Panc1 (cell line): ENCODE measurements at regions not wholly inside any gene's neighbourhood (a gene's known extent, or its start where the extent isn't known, plus 50 kb on each side); places are given as distances from the start of the nearest gene placed in this dataset.

Source experiments
- ATAC-seq: fragments of 200-7000 bp; cut with Tn5 transposase; 2 replicates; pipeline ENCODE4 v1.9.1; 2020; ENCODE audit warnings: mild to moderate bottlenecking, moderate library complexity
- BruUV-seq: library from RNA; stranded (reverse); fragments of 400-500 nt; replicated peaks from 2 replicates; lab custom pipeline; 2021; lab: Mats Ljungman, UMichigan
- CTCF ChIA-PET: fragments of 300-600 bp; sonication (Branson Sonifier 250); formaldehyde crosslinking; loops from one replicate; lab custom pipeline; 2022; ENCODE audit warnings: antibody characterized with exemption; lab: Charles Lee
- POLR2A ChIA-PET: fragments of 300-600 bp; sonication (Branson Sonifier 250); formaldehyde crosslinking; loops from one replicate; lab custom pipeline; 2022; ENCODE audit warnings: antibody characterized with exemption; lab: Charles Lee
- DNase-seq: peaks from one replicate; pipeline ENCODE4 v3.0.0-alpha.2; 2010; ENCODE audit warnings: low read depth, low spot score
- H3K27ac ChIP-seq: 2 replicates; pipeline ENCODE4 v1.5.1; 2011; ENCODE audit warnings: mild to moderate bottlenecking, low read length, inconsistent platforms
- H3K27me3 ChIP-seq: fragments of 200-500 bp; sonication (Bioruptor generic); 2 replicates; pipeline ENCODE4 v1.6.0; 2014; ENCODE audit warnings: low read length, inconsistent platforms; ENCODE audit not compliant: control insufficient read depth, insufficient read depth
- H3K36me3 ChIP-seq: fragments of 200-500 bp; sonication (Bioruptor generic); 2 replicates; pipeline ENCODE4 v1.5.1; 2014; ENCODE audit warnings: inconsistent platforms, mild to moderate bottlenecking, low read length, moderate library complexity; ENCODE audit not compliant: control insufficient read depth, insufficient read depth
- H3K4me1 ChIP-seq: 2 replicates; pipeline ENCODE4 v1.5.1; 2011; ENCODE audit warnings: inconsistent platforms, mild to moderate bottlenecking, low read length, moderate library complexity; ENCODE audit not compliant: control insufficient read depth, insufficient read depth
- H3K4me3 ChIP-seq, 2 experiments: 2 replicates each; pipeline ENCODE4 v1.5.1; 2011 to 2012; ENCODE audit warnings: low read depth in 2 of 2, low read length in 2 of 2, mild to moderate bottlenecking in 2 of 2, inconsistent platforms in 1 of 2, moderate library complexity in 1 of 2
- H3K9me3 ChIP-seq: fragments of 200-500 bp; sonication (Bioruptor generic); 2 replicates; pipeline ENCODE4 v1.5.1; 2014; ENCODE audit warnings: low read depth, mild to moderate bottlenecking, inconsistent platforms, low read length, moderate library complexity; ENCODE audit not compliant: control insufficient read depth, insufficient read depth
- CTCF ChIP-seq: fragments of 450-650 bp; IDR thresholded peaks from 2 replicates; pipeline ENCODE4 v1.5.1; 2017; ENCODE audit warnings: mild to moderate bottlenecking
- POLR2AphosphoS5 ChIP-seq: IDR thresholded peaks from 2 replicates; pipeline ENCODE4 v1.6.1; 2012; ENCODE audit warnings: mild to moderate bottlenecking, low read depth, low read length, moderate library complexity
- REST ChIP-seq, 2 experiments: IDR thresholded peaks; 2 replicates each; pipeline ENCODE4 v1.6.1; 2011 to 2012; ENCODE audit warnings: low read depth in 2 of 2, control low read depth in 1 of 2, low read length in 1 of 2, mild to moderate bottlenecking in 1 of 2, moderate library complexity in 1 of 2; ENCODE audit not compliant: insufficient read depth in 1 of 2
- SIN3A ChIP-seq: IDR thresholded peaks from 2 replicates; pipeline ENCODE4 v1.6.1; 2012; ENCODE audit warnings: low read depth, mild to moderate bottlenecking, low read length, moderate library complexity, borderline replicate concordance; ENCODE audit not compliant: insufficient read depth
- TCF7L2 ChIP-seq: IDR thresholded peaks from 2 replicates; pipeline ENCODE4 v1.6.1; 2011; ENCODE audit warnings: mild to moderate bottlenecking, low read depth, low read length, inconsistent platforms
- in situ Hi-C: cut with HindIII; loops from 2 replicates; pipeline ENCODE4 v1.10.0; 2016; ENCODE audit warnings: low sequenced_read_pairs, low pct_unique_long_range_greater_than_20kb
- intact Hi-C: fragments of 100-400 bp; cut with micrococcal nuclease; formaldehyde crosslinking; loops from one replicate; pipeline ENCODE4 v1.10.0; 2022; ENCODE audit not compliant: unreplicated experiment

- in situ Hi-C loops (no loop called here), intact Hi-C loops (no loop called here)
- H3K4me3 ChIP-seq: no peak overlapping the region
- no peak overlapping the region for H3K27ac ChIP-seq
- H3K9me3 ChIP-seq: no peaks in the 10 kb centered on the region
- no peaks in the 10 kb centered on the region for H3K4me1 ChIP-seq
- no peak for TF ChIP-seq SIN3A
- TF ChIP-seq CTCF: no peak
- TF ChIP-seq REST (IDR thresholded peaks at IDR 0.05; ENCODE audit: insufficient read depth in 1 of 2, low read depth in 2 of 2, low read length in 1 of 2): no peak
- TF ChIP-seq TCF7L2: no peak
- no peak for TF ChIP-seq POLR2AphosphoS5
- DNase-seq (no peak), ATAC-seq (no peak)
- no peaks in the 10 kb centered on the region for H3K27me3 ChIP-seq
- POLR2A ChIA-PET: no interaction called here
- no TSS peak for BruUV-seq
- H3K36me3 ChIP-seq: no peaks in the 10 kb centered on the region
- CTCF ChIA-PET: no interaction called here
These were observed 372.2 kb downstream of the ENC1 start for GRCh38 chr5:74268297-74268696.

- ChIA-PET POLR2A (no interaction called here), CTCF (no interaction called here)
- H3K36me3 ChIP-seq: no peaks in the 10 kb centered on the region
- in situ Hi-C loops (no loop called here), intact Hi-C loops (no loop called here)
- no peak for TF ChIP-seq CTCF
- TF ChIP-seq SIN3A: no peak
- no peak for TF ChIP-seq TCF7L2
- TF ChIP-seq POLR2AphosphoS5: no peak
- no peak for TF ChIP-seq REST (IDR thresholded peaks at IDR 0.05; ENCODE audit: insufficient read depth in 1 of 2, low read depth in 2 of 2, low read length in 1 of 2)
- H3K4me1 ChIP-seq: no peaks in the 10 kb centered on the region
- H3K27me3 ChIP-seq: no peaks in the 10 kb centered on the region
- DNase-seq: no peak
- H3K9me3 ChIP-seq: no peaks in the 10 kb centered on the region
- BruUV-seq: no TSS peak
- no peak overlapping the region for H3K4me3 ChIP-seq
- no peak overlapping the region for H3K27ac ChIP-seq
- no peak for ATAC-seq
These were observed 373.7 kb downstream of the ENC1 start for GRCh38 chr5:74266836-74267235.
